Hematopoietic multipotent progenitor cell treated with erythropoietin and hydrocortisone succinate and interleukin-3 and kit ligand, for 4 days (in vitro differentiated cells): ENCODE measurements at regions not wholly inside any gene's neighbourhood (a gene's known extent, or its start where the extent isn't known, plus 50 kb on each side); places are given as distances from the start of the nearest gene placed in this dataset.

ENCODE experiments used
- DNase-seq: peaks from one replicate; pipeline ENCODE4 v3.0.0-alpha.2; 2015

DNA sequence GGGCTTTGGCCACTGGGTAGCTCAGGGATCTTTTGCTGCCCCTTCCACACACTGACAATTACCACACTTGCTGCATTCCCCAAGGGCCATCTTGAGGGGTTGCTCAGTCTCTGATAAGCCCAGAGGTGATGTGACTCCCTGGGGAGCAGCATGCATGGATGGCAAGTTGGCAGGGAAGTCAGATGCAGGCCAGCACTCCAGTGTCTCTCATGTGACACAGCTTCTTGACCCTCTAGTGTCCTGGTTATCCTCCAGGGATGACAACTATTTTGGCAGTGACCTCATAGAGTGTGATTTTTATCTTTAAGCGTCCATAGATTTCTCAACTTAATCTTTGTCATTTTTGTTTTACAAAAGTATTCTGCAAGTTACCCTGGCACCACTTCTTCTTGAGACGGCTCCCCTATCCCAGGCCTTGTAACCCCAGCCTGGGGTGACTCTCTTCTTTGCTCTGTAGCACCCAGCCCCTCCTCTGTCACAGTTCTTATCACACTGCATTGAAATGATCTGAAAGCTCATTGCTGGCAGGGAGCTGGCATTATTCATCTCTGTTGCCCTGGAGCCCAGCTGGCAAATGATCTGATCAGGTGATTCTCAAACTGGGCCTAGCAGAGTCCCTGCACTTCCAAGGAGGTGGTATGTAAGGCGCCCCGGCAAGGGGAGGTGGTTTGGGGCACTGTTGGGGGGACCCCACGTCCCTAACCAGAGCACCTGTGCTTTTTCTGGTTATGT is 72.6 kb downstream of the TENT5C start:
- DNase-seq, result no peak

DNA sequence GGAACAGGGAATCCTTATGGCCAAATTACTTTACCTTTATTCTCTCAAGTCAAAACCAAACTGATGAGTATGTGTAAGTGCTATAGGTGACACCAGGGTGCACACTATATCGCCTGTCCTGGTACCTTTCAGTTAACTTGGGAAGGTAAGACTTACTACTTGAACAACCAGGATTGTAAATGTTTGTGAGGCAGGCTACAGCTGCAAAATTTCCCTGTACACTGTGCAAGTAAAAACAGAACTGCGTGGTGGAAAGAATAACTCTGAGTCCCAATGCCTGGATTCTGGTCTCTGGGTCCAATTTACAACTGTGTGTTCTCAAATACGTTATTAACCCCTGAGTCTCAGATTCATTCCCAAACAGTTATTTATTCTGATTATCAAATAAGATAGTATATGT is 73.5 kb downstream of the TENT5C start:
- DNase-seq, result no peak

DNA sequence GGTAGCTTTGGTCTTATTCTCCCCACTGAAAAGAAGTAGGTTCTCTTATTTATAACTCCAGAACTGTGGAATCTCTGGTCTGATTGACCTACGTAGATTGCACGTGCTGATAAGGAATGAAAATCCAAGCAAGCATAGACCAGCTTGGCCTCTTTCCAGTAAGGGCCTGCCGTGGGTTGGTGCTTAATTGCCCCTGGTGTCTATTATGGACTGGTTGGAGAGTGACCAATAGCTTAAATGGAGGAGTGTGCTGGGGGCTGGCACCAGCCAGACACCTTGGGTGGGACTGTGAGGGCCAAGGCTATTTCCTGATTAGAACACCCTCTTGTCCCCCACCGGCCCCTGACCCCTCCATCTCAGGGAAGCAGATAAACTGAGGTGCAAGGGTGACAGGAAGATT is 74.0 kb downstream of the TENT5C start:
- DNase-seq, result no peak

DNA sequence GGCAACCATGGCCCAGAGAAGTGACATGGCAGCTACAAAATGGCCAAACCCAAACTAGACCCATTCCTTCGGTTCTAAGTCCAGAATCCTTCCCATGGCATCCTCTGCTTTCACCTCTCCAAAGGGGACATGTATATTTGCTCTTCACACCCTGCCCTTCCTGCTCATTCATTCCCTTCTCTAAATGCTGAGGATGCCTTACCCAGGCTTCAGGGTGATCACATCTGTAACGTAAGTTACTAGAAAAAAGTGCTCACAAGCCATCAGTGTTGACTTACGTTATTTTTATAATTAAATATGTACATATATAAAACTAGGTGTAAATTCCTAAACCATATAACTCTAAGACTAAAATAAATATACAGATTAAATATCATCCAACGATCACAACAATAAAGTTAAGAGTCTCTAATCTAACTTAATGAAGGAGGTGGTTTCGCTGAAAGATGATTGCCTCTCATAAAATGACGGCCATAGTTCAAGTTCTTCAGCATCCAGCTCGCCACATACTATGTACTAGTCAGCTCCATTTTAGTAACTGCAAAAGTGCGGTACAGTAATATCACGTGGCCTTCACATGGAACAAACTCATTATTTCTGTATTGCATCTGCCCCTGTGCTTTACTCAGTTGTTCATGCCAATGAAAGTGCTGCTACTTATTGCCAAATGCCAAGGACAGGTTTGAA is 74.6 kb downstream of the TENT5C start:
- DNase-seq, result no peak

DNA sequence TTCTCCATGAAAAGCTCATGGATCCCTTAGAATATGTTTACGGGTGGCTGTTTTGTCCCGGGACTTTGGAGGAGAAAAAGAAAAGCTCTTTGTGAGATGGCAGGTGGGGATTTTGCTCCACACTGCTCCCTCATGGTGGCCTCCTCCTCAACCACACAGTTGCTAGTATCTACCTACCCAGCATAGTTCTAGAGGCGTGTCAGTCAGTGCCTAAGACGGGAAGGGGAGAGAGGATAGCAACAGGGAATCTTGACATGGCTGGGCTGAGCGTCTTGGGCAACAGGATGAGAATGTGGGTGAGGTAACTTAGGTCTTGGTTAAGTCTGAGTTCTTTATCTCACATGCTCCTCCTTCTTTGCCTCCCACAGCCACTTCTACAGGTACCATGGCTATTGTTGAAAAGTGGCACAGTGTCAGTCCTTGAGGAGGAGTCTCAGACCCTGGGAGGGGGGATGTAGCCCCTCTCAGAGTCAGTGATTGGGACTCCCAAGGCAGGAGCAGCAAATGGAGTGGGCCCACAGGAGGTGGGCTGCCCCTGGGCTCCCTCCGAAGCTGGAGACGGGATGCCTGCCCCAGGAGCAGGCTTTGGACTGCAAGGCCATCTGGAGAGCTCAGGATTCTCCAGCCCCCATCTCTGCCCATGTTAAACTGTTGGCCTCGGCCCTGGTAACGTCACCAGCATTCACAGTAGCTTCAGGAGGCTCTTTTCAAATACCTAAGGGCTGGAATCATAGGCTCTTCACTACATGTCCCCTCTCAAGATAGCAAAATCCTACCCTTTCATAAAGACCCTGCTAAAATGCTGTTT is 75.4 kb downstream of the TENT5C start:
- no peak for DNase-seq

DNA sequence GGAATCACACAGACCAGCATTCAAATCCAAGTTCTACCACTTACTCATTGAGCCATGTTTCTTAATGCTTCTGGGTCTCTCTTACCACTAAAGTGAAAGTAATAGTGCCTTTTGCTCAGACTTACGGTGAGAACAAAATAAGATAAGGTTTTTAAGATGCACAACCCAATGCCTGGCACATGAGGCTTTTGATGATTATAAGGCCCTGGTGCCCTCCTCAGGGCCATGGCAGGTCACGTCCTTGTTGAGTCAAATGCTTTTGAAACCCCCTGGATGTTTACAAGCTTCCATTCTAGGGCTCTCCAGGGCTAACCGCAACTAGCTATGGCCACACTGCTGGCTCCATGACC is 76.0 kb downstream of the TENT5C start:
- DNase-seq, result no peak

DNA sequence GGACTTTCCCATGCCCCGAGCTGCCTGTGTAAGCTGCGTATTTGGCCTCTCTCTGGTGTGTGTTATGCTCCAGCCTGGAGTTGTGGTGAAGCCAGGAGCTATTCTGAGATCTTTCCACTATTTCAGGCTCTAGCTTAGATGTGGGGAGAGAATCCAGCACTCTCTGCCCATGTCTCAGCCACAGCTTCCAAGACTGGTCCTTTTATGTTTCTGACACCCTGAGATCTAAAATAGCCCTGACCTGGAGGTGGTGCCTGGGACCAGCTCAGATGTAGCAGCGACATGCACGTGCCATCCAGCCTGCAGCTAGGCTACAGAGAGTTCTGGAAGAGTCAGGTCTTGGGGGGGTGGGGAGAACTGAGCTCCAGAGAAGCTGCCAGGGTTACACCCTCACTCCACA is 76.5 kb downstream of the TENT5C start:
- DNase-seq, result no peak

DNA sequence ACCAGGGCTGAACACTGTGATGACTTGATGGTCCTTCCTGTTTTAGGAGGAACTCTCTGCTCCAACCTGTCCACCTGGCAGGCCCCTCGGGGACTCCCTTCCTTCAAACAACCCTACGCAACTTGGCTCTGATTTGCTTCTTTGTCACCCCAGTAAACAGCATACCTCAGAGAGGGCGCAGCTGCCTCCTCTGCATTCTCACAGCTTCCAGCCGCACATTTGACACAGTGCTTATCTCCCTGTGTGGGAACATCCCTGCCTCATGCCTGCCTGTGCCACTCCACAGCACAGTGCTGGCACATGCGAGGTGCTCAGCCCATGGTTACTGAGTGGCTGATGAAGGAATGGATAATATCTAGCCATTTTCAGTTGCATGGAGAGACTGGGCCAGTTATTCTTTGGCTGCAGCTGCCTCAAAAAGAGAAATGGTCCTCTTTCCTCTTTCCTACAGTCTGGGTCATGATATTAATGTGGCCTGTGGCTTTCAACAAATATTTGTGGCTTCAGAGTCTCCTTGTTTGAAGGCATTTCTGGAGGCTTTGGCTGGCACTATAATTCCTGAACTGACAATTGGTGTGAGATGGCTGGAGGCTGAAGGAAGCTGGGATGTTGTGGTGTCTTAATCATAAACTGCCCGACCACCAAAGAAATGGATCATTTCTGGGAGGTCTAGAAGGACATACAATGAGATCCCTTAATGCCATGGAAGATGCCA is 77.9 kb downstream of the TENT5C start:
- DNase-seq, result no peak

DNA sequence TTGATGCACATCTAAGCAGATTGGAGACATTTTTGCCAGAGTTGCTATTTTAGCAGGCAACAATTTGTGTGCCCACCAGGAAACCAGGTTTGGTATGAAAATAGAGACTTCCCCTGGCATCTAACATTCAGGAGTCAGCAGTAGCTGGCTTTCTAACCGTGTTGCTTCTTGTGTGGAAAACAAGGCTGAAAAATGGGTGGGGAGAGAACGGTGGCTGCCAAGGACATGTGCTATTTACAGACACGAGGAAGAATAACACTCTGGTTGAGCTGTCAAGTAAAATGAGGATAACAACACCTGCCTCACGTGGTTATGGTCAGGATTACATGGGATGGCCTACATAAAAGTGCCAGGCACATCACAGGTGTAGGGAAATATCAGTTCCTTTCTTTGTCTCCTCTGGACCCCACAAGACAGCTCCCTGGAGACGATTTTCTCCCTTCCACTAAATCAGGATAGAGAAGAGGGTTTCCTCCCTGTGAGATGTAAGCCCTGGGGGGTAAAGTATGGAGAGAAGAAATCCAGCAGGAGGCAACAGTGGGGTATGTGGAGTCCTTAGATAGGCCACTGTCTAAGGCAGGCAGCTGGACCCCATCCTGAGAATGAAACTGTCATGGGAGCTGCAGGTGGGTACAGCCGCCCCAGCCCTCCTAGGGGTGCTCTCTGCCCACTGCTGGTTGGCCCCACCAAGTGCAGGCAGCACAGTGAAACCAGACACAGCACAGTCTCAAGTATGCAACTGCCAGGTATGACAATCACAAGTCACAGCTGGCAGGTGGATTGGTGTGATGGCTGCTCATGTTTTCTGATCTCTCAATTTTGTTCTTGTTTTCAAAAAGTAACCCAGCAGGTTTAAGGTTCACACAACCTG is 80.3 kb downstream of the TENT5C start:
- no peak for DNase-seq

DNA sequence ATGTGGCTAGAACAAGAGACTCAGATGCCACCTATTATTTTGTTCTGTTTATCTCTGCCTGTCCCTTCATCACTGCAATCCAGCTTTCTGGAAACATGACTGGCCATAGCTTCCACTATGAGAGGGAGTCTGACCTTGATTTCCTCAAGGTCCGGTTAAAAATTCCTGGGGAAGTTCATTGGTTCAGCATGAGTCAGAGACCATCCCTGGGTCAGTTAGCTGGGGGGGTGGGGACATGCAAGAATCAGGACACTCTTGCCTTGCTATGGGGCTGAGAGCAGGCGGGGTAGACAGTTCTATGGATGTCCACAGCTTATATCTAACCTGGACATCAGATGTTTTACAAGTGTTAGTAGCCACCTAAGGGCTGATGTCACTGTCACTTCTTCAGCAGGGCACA is 81.1 kb downstream of the TENT5C start:
- DNase-seq, result no peak

DNA sequence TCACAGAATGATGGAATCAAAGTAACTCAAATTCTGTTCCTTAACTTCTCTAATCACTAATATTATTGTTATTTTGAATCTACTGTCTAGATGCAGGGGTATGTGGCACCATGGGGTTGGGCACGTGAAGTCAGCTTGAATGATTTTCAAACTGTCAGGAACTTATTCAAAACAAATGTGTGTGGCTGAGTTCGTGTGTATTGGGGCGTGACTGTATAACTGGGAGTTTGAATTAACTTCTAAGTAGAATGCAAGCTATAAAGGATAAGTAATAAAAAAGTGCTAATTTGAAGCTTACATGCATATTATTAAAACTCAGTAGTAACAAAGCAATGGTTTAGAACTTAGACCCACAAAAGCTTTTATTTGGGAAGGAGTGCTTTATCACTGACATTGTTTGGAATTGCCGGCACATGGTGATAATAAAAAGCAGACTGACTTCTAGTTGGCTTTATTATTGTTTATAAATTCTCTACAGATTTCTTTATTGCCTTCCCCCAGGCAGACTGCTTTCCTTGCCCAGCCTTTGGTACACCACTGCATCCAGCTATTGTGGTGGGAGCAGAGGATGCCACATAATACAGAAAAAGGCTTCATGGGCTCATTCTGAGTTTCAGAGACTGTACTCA is 84.3 kb downstream of the TENT5C start:
- no peak for DNase-seq

DNA sequence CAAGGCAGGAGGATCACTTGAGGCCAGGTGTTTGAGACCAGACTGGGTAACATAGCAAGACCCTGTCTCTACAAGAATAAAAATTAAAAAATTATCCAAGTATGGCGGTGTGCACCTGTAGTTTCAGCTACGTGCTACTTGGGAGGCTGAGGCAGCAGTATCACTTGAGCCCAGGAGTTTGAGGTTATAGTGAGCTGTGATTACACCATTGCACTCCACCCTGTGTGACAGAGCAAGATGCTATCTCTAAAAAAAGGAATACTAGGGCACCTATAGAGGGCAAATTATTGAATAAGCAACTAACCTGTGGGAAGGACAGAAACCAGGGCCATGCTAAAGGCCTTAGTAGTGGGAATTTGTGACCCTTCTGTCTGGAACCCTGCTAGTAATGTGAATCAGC is 86.1 kb downstream of the TENT5C start:
- no peak for DNase-seq

DNA sequence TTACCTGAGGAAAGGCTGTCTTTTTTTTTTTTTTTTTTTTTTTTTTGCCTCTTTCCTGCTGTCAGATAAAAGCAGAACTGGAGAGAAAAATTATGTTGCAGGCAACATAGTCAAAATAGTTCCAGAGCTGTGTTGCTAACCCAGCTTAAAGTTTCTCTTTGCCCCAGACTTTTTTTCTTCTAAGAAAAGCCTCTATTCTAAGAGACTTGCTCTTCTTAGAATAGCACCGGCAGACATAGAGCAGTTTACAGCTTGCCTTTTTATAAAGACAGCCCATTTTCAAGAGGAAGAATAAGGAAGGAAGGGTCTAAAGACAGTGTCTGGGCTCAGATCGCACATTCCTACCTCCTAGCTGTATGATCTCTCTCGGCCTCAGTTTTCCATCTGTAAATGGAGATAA is 88.7 kb downstream of the TENT5C start:
- no peak for DNase-seq

DNA sequence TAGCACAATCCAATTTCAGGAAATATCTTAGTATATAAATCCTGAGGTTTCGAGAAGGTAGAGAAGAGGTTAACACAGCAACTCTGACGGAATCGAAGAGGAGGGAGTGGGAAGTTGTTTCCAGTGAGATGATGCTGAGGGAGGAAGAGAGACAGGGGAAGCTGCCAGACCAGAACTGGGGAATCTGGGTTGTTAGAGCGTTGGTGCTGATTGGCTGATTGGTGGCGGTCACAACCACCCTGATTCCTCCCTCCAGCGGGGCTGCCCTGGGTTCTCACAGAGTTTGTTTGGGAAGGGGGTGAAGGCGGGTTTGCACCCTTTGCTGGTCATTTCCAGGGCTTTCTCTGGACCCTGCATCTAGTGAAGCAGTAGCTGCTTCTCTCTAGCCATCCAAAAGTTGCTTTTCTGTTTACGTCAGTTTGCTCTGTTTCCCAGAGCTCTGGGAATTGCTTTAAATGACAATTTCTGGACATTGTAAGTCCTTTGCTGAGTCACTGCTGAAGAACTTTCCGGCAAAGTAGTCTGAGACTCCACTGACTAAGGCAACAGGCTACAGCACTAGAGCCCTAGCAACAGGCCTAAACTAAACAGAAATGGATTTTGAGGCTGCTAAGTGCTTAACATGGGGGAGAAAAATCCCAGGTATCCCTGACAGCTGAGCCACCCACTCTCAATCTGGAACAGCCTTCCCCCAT is 90.1 kb downstream of the TENT5C start:
- no peak for DNase-seq

DNA sequence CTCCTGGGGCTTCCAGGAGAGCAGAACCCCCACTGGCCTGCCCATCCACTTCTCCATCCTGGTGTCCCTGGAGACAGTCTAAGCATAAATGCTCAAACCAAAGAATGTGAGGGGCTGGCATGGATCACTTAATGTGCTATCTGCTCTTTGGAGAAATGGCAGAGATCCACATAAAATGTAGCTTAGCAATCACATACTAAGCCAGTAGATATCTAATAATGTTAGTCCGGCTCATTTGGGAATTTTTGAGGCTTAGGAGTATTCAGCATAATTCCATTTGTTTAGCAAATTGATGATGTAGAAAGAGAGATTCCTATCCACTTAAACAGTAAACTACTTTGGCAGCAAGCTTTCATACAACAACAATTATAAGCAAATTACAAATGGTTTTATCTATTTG is 90.7 kb downstream of the TENT5C start:
- no peak for DNase-seq

DNA sequence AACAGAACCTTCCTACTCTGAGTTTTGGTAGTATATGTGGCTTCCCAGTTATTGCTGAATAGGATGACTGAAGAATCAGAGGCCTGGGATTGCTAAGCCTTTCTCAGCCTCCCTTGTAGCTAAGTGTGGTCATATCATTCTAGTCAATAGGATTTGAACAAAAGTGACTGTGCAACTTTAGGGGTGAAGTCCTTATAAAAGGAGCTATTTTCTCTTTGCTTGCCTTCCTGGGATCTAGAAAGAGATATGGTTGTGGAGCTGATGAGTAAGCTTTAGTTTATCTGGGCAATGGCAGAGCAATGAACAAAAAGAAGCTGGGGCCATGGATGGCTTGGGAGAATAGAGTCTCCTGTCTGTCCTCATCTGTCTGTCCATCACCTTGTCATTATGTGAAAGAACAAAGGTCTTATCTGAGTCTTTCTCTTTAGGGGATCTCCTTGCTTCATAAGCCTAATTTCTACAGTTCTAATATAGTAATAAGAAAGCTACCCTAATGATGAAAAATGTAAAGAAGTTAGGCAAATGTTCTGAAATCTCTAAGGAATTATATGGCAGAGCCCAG is 91.5 kb downstream of the TENT5C start:
- DNase-seq, result no peak

DNA sequence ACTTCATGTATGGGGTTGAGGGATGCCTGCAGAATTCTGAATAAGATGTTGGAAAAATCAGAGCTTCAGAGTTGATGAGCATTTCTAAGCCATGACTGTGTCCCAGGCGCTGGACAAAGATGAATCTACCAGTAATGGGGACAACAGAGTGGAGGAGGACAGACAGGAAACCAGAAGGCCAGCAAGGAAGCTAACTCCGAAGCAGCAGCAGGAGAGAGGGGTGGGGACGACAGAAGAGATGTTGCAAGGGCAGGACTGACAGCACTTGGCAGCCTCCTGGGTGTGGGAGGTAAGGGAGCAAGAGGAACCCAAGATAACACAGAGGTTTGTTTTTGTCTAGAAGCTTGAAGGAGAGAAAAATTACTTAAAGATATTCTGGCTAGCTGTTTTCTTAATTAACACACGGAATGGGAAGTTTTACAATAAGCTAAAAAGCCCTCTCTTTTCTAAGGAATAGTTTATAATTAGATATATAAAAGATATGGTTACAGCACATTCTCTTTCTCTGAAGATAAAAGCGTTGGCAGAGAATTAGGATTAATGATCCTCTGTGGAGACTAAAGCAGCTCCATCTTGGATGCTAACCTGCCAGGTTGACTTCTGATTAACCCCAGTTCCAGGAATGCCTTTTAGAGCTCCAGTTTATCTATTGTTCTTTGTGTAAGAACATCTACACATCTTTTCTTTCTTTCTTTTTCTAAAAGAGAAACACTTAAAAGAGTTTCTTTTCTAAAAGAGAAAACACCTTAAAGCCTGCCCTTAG is 92.7 kb downstream of the TENT5C start:
- no peak for DNase-seq

DNA sequence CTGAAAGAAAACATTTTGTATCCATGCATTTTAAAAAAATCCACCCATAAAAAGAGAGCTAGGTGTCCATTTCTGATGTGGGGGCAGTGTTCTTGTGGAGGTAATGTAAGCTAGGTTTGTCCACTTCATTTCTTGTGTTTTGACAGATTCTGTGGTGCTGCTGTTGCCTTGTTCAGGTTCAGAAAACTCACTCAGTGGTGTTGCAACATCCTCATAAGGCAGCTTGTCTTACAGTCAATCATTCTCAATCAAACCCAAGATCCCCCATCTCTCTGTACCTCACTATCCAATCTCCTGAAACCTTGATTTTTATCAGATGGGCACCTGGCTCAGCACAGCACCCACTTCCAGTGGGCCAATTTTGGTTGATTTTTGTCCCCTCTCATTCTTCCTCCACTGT is 94.1 kb downstream of the TENT5C start:
- no peak for DNase-seq

DNA sequence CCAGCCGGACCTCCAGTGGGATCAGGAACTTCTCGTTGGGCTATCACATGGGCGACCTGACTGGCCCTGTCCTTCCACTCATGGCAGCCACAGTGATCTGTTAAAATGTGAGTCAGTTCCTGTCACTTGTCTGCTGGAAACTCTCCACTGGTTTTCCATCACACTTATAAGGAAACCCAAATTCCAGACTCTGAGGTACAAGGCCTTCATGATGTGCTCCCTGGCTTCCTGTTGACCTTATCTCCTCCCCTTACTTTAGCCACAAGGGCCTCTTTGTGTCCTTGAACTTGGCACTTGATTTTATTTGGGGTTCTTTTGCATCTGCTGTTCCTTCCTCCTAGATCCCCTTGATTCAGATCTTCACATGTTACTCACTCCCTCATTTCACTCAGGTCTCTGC is 96.8 kb downstream of the TENT5C start:
- DNase-seq, result no peak

DNA sequence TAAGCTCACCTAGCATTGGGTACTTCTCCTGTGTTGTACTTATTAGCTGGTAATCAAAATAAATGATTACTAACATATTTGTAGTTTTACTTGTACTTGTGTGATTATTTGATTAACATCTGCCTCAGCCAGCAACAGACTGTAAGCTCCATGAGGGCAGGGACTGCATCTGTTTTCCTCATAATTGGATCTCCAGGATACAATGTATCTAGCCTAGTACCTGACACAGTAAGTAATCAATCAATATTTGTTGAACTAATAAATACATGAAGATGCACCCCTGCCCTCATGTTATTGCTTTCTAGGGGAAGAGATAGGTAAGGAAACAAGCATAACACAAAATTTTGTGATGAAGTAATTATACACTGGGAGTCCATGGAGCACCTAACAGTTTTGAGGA is 101.5 kb downstream of the TENT5C start:
- no peak for DNase-seq
